ENCODE measurements at regions not wholly inside any gene's neighbourhood (a gene's known extent, or its start where the extent isn't known, plus 50 kb on each side); places are given as distances from the start of the nearest gene placed in this dataset.
"Not testable (repeated sequence)": the region's sequence is repeated elsewhere in the genome, so short reads cannot be mapped to it uniquely, and the experiment has no call there.

DNA sequence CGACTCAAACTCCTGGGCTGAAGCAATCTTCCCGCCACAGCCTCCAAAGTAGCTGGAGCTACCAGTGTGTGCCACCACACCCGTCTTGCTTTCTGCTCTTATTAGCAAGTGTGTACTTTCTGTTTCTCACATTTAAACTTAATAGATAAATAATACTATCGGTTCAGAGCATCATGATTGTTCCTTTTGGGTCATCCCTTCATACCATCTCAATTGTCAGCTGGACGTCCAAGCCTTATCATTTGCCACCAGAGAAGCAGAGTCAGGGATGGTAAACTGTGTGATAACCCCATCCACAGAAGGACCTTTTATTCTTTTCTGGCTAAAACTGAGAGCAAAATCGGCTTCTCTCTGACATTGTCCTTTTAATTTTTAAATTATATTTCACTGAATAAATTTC lies 279.8 kb upstream of the GOT2 start:
- FAIRE-seq: no peak

DNA sequence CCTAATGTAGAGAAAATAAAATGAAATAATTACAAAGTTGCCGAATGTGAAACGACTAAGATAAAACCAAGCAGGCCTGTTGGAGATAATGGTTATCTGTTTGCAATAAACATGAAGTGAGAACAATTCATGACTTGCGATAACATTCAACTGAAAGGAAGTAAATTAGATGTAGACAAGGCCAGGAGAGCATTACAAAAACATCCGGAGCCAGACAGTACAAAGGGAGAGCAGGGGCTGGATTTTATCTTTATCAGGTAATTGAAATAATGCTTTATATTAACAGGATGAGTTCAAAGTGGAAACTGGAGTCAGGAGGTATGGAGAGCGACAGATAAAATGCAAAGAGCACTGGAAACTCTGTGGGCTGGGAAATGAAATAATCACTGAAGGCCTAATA lies 265.6 kb upstream of the GOT2 start:
- FAIRE-seq: no peak

DNA sequence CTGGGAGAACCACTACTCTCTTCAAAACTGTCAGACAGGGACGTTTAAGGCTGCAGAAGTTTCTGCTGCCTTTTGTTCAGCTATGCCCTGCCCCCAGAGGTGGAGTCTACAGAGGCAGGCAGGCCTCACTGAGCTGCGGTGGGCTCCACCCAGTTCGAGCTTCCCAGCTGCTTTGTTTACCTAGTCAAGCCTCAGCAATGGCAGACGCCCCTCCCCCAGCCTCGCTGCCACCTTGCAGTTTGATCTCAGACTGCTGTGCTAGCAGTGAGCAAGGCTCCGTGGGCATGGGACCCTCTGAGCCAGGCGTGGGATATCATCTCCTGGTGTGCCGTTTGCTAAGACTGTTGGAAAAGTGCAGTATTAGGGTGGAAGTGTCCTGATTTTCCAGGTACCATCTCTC lies 258.6 kb upstream of the GOT2 start:
- not testable (repeated sequence) for FAIRE-seq

DNA sequence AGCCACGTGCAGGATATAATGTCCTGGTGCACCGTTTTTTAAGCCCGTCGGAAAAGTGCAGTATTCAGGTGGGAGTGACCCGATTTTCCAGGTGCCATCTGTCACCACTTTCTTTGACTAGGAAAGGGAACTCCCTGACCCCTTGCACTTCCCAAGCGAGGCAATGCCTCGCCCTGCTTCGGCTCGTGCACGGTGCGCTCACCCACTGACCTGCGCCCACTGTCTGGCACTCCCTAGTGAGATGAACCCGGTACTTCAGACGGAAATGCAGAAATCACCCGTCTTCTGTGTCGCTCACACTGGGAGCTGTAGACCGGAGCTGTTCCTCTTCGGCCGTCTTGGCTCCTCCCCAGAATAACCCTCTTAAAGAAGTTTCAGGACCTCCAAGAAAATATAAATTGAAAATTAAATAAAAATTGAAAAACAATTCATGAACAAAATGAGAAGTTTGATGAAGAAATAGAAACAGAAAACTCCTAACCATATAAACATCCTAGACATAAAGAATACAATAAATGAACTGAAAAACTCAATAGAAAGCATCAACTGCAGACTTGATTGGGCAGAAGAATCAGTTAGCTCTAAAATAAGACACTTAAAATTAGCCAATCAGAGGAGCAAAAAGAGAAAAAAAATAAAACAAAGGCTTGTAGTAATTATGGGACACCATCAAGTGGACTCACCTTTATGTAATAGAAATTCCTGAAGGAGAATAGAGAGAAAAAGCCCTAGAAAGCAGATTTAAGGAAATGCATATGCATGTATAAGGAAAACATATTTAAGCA lies 249.3 kb upstream of the GOT2 start:
- FAIRE-seq: not testable (repeated sequence)

DNA sequence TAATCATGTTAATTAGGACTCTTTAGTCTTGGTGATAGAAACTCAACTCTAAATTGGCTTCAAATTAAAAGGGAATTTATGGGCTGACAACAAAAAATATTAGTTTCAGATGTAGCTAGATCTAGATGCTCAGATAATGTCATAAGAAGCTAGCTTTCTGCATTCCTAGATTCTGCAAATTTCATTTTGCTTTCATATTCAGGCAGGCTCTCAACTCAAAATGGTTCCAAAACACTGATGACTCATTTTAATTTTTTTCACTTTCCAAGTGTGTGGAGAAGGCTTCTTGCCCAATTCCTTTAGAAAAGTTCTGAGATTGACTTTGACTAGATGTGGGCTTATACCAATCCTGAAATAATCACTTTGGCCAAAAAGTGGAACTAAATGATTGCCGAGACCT lies 236.7 kb upstream of the GOT2 start:
- FAIRE-seq: no peak

DNA sequence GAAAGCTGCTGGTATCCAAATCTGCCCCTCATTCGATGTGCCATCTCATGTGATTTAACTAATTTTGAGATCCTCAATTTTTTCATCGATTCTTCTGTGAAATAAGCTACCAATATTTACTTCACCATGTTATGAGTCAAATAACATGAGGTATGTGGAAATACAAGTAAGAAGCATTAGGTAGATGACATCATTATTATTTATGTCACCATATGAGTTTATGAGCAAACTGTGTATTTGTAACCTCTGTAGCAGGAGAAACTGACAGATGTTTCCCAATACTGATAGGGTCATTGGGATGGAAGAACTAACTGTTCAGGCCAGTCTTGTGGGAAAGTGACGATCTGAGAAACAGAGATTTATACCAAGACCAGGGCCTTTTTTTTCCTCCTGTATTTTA lies 229.4 kb upstream of the GOT2 start:
- FAIRE-seq: no peak

DNA sequence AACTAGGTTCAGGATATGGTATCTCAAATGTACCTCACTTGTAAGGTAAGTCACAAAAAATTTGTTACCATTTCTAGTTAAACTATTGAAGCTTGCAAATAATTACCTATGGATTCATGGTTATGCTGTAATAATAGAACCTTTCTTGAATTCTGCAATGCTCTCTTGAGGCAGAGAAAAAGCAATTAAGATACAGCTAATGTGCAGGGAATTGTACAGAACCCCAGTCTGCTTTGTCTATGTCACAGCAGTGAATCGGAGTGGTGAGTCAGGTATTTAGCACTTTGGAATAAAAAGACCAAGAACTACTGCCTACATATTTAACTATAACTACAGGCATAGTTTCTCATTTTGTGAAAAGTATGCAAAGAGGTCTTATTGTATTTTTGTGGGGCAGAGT lies 228.7 kb upstream of the GOT2 start:
- FAIRE-seq: no peak

DNA sequence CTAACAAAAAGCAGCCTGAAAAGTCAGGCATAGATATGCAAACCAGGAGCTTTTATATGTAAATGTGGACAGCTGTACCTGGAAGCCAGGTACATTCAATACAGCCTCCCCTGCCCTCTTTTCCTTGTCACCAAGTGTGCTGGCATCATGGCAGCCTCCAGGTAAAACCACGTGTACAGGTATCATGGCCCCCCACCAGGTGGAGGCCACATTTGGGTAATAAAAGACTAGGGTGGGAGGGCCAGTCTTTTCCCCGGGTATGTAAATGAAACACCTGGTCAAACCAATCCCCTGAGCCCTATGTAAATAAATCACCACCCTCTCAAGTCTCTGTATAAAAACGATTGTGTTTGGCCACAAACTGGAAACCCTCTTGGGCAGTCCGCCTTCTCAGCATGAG lies 226.4 kb upstream of the GOT2 start:
- no peak for FAIRE-seq

DNA sequence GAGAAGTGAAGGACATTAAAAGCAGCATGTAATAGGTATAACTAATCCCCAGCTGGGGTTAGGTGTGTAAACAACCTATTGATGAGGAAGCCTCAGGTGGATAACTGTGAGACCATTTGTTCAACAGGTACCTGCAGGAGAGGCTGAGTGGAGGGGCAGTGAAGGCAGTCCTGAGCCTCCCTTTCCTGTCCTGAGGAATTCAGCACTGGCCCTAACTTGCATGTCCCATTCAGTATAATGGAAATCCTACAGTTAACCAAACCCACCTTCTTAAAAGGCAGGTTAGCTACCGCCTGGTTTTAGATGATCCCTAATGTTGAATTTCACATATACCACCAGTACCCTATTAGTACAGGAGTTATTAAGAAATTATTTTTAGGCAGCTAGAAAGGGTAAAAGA lies 225.9 kb upstream of the GOT2 start:
- FAIRE-seq: no peak

DNA sequence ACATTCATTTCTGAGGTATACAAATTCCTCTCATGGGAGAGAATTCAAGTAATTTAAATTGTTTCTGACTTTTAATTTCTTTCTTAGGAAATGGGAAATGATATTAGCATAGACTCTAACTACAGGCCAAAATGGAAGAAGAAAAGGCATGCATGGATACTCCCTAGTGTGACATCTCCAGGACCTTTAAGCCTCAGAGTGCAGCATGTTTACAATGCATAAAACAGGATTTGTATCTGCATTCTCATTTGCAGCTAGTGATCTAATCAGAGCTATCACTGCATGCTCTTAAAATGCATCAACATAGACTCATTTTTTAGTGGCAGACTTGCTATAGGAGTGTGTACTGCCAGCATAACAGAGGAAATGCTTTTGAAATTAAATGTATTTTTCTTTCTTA lies 224.6 kb upstream of the GOT2 start:
- no peak for FAIRE-seq

DNA sequence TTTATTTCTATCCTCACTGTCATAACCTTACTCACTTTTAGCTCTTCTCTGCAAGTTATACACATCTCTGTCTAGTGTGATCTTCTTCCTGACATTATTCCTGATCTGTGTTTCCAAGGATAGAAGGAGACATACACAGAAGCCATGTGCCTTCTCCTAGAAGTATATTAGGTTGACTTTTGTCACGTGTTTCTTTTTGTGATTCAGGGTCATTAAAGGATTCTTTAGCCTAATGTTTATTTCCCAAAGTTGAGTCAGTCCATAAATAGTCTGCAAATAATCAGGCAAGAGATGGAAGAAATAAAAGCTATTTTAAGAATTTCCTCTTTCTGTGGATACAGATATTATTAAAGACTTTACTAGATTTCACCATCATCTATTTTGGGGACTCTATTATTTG lies 214.1 kb upstream of the GOT2 start:
- FAIRE-seq: no peak

DNA sequence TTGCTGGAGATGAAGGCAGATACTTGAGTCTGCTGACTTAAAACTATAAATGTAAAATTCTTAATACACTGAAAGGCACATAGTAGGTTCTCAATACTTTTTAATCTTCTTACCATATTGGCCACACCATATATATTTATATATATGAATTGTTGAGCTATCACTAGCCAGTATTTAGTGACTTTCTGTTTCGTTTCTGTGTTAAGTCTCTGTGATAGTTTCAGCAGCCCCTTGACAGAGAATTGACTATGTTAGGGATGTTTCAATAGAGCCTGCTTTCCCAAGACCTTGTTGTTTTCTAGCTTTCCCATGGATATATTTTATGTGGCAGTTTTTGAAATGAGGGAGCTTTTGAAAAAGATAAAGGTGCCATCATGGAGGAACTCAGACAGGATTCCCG lies 206.5 kb upstream of the GOT2 start:
- no peak for FAIRE-seq

DNA sequence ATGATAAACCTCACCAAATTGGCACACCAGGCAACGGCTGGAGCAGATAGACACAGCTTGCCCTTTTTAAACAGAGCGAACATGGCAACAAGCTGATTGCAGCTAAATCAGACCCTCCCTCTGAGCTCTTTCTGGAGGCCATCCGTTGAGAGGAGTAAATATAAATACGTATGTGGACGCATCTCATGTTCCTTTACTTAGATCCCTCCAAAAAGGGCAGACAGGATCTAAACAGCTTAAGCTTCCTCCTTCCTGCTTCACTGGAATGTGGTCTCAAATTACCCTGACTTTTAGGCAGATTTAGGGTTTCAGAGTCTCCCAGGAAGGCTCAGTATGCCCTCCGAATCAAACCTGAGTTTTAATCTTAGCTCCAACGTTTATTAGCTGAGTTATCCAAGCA lies 204.7 kb upstream of the GOT2 start:
- no peak for FAIRE-seq

DNA sequence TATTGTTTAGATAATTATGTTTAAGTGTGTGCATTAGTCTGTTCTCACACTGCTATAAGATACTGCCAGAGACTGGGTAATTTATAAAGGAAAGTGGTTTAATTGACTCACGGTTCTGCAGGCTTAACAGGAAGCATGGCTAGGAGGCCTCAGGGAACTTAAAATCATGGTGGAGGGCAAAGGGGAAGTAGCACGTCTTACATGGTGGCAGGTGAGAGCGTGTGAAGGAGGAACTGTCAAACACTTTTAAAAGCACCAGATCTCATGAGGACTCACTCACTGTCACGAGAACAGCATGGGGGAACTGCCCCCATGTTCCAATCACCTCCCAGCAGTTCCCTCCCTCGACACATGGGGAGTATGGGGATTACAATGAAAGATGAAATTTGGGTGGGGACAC lies 203.5 kb upstream of the GOT2 start:
- FAIRE-seq: no peak

DNA sequence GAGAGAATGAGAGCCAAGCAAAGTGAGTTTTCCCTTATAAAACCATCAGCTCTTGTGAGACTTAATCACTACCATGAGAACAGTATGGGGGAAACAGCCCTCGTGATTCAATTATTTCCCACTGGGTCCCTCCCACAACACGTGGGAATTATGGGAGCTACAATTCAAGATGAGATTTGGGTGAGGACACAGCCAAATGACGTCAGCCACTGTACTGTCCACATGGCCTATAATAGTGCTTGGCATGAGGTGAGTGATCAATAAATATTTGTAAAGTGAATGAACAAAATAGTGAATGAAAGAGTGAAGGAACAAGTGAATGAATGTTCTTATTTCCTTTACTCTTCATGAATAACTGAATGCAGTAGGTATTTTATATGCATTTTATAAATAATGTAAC lies 199.1 kb upstream of the GOT2 start:
- no peak for FAIRE-seq

DNA sequence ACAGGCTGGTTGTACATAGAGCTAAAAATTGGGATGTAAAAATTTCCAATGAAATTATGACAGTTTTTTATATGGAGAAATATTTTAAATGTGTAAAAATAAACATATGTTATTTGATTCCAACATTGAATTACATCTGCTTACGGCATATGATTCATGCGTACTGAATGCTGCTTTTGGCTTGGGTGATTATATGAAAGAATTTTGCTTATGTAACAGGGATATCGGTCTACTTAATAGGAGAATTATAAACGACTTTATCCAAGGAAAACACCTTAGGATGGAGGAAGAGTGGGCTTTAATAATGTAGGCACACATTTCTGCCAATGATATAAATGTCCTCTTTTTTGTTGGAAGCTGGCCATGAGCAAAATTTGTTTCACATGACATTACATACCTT lies 197.3 kb upstream of the GOT2 start:
- no peak for FAIRE-seq

DNA sequence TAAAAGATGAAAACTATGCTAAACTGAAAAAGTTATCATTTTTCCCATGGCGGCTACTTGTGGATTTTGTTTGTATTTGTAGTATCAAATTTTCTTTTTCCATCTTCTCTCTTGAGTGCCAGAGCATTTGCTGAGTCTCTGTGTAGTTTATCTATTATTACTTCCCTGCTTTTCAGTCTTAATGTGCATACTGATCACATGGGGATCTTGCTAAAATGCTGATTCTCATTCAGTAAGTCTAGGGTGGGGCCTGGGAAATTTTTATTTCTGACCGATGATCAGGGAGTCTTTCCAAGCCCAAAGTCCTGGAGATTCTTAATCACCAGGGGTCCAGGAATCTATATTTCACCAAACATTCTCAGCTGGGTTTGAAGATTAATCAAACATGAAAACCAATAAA lies 189.0 kb upstream of the GOT2 start:
- FAIRE-seq: no peak

DNA sequence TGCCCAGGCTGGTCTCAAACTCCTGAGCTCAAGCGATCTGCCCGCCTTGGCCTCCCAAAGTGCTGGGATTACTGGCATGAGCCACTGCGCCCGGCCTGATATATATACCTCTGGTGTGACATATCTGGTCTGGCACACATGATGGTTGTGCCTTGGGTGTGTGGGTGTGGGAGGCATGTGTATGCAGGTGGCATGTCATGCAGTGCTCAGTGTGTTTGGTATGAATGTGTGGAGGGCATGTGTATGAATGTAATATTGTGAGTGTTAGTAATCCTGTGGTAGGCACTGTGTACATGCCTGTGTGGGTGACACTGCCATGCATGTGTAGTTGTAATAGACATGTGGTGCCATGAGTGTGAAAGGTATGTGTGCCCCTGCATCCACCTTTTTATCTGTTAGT lies 179.3 kb upstream of the GOT2 start:
- no peak for FAIRE-seq

DNA sequence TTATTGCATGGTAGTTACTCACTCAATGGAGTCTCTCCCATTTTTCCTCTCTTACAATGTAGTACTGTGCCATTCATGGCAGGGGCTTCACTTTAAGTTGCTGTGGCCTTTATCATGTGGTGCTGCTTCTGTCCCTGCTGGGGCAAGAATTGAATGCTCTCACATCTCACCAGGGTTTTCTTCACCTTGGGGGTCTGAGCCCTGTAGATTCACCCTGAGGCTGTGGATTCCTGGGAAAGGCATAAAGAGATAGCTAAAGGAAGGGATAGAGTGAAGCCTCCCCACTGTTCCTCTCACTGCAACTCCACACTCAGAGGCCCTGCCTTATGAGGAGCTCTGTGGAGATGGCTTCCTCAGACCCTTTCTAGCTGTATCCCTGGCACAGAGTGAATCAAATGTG lies 178.5 kb upstream of the GOT2 start:
- FAIRE-seq: no peak

DNA sequence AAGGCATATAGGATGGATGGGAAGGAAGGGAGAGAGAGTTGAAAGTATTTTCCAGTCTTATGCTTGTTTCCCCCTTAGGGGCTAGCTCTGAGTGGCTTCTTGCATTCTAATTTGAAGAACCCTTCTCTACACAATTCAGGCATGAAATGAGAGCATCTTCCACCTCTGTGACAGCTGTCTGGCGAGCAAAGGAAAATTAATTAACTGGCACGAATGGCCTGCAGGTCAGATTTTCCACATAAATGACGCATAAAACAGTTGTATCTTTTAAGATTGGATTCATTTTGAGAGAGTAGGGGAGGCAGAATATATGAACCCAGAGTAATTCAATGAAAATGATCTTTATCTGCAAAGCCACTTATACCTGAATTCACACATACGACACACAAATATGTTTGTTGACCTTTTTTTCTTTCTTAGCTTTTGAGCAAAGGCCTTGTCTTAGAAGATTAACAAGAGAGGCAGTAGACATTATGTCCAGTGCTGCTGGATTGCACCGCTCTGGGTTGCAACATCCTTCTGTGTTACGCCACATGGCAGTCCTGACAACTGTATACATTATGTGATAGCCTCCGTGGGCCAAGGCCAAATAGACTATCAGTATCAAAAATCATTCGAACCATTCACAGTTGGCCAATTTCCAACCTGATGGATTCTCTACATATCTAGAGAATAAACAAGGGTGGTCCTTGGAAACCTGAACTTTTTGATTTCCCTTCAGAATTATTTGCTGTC lies 173.0 kb upstream of the GOT2 start:
- no peak for FAIRE-seq

DNA sequence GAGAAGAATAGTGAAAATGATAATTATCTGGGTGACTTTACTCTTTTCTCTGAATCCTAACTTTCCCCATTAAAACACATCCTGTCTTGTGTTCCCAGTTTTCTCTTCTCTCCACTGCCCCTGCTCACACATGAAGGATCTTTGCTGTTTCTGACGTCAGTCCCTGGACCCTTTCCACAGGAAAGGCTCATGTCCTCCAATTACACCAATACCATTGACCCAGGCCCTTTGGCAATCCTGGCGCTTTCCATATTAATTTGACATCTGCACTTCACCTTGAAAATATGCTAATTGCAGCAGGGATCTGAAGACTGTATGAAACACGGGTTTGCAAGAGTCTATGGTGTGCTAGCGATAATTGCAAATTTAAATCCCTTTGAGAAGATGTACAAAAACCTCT lies 170.2 kb upstream of the GOT2 start:
- FAIRE-seq: no peak

DNA sequence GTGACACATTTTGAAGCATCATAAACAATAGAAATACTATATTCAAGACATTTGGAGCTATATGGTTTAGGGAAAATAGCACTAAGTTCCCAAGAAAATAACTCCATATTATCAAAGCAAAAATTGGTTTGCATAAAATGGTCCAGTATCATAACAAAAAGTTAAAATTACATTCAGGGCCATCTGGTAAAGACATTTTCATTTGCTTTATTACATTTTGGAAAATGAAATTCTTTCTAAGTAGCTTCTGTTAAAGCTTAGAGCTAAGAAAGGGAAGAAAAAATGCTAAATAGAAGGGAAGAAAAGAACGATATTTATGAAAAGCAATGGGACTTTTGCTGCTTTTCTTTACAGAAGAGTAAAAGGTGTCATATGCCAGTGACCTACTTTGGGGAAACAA lies 155.4 kb upstream of the GOT2 start:
- no peak for FAIRE-seq

DNA sequence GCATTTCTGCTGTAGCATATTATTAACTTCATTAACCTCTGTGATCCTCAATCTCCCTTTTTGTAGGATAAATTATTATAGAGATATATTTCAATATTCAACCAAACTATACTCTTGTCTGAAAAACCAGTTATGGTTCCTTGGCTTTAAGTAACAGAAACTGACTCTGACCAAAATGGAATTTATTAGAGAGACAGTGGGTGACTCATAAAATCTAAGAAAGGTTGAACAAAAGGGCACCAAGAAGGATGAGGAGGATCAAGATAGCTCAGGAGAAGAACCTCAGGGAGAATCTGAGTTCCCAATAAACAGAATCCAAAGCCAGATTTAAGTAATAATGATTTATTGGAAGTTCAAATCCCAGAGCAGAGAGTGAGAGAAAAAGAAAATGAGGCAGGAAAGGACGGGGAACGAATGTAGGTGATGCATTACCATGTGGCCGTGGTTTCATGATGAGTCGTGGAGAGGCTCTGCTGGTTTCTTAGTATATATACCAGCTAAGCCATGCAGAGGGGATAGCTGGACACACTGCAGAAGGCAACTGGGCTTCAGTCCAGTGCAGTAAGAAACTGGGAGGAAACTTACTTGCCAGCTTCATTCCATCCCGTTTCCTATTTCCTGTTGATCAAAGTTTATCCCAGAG lies 151.5 kb upstream of the GOT2 start:
- no peak for FAIRE-seq

DNA sequence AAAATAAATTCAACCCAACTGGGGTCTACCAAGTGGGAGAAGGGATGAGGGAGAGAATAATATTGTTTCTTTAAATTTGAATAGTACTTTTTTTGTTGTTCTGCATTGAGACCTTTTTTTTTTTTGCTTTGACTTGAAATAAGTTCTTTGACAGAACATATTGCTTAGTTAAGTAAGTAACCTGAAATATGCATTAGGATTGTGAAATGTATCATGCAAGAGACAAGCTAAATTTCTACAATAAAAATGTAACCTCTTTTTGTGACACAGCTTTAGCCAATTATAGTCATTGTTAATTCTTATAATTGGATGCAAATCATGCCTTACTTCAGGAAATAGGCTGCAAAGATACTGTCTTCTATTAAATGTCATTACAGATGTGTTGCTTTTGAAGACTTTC lies 150.0 kb upstream of the GOT2 start:
- FAIRE-seq: no peak
